ENCODE measurements at regions not wholly inside any gene's neighbourhood (a gene's known extent, or its start where the extent isn't known, plus 50 kb on each side); places are given as distances from the start of the nearest gene placed in this dataset.
"Not testable (repeated sequence)": the region's sequence is repeated elsewhere in the genome, so short reads cannot be mapped to it uniquely, and the experiment has no call there.

DNA sequence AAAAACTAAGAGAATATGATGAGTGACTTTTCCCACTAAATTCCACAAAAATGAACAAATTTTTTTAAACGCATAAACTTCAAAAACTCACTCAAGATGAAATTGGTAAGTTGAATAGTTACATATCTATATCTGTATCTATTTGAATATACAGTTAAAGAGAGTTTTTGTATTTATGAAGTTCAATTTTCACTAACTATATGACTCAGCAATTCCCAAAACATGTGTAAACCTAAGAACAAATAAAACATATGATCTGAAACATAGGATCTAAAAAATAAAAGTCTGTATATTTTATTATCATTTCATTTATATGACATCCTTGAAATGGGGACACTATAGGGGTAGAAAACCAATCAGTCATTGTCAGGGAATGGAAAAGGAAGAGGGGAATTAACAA lies 105.7 kb upstream of the SNX7 start:
- DNase-seq (ENCODE audit: low spot score in 2 of 2) = no peak
- H3K4me1 ChIP-seq = no peaks in the 10 kb centered on the region
- TF ChIP-seq, protein P1, sequence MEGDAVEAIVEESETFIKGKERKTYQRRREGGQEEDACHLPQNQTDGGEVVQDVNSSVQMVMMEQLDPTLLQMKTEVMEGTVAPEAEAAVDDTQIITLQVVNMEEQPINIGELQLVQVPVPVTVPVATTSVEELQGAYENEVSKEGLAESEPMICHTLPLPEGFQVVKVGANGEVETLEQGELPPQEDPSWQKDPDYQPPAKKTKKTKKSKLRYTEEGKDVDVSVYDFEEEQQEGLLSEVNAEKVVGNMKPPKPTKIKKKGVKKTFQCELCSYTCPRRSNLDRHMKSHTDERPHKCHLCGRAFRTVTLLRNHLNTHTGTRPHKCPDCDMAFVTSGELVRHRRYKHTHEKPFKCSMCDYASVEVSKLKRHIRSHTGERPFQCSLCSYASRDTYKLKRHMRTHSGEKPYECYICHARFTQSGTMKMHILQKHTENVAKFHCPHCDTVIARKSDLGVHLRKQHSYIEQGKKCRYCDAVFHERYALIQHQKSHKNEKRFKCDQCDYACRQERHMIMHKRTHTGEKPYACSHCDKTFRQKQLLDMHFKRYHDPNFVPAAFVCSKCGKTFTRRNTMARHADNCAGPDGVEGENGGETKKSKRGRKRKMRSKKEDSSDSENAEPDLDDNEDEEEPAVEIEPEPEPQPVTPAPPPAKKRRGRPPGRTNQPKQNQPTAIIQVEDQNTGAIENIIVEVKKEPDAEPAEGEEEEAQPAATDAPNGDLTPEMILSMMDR (IDR thresholded peaks at IDR 0.05) = no peak
- no peak for TF ChIP-seq POLR2AphosphoS5 (IDR thresholded peaks at IDR 0.05)
- H3K27ac ChIP-seq = no peak overlapping the region
- H3K27me3 ChIP-seq = no peaks in the 10 kb centered on the region
- H3K4me3 ChIP-seq = no peak overlapping the region
- no peaks in the 10 kb centered on the region for H3K9me3 ChIP-seq
- no peaks in the 10 kb centered on the region for H3K36me3 ChIP-seq
- intact Hi-C loops (cut with DNase I; ENCODE audit: low total_unique reads) = no loop called here

DNA sequence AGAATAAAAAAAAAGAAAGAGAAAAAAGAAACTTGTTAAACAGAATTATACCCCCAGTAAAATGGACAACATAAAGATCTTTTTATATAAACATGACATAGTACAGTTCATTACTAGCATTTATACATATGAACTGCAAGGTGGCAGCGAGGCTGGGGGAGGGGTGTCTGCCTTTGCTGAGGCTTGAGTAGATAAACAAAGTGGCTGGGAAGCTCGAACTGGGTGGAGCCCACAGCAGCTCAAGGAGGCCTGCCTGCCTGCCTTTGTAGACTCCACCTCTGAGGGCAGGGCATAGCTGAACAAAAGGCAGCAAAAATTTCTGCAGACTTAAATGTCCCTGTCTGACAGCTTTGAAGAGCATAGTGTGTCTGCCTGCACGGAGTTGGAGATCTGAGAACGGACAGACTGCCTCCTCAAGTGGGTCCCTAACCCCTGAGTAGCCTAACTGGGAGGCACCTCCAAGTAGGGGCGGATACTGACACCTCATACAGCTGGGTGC lies 108.9 kb upstream of the SNX7 start:
- H3K36me3 ChIP-seq; H3K27ac ChIP-seq; DNase-seq (ENCODE audit: low spot score in 2 of 2); H3K27me3 ChIP-seq; intact Hi-C loops (cut with DNase I; ENCODE audit: low total_unique reads); H3K4me3 ChIP-seq; H3K9me3 ChIP-seq; H3K4me1 ChIP-seq: not testable (repeated sequence)

DNA sequence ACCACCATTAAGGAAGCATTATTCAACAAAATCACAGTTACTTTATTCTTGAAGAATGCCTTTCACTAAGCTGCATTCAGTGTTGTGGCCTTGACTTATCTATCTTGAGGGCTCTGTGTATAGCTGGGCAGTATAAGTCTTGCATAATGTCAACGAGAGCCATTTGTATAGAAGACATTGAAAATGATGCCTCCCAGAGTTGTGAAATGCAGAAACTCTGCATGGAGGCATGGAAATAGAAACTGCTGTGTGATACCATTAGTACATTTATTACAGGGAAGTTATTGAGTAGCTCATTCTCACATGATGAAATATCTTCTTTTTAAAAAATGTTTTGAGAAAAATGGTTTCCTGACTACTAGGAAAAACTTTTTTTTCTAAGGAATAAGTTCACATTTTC lies 111.4 kb upstream of the SNX7 start:
- DNase-seq (ENCODE audit: low spot score in 2 of 2) = no peak
- H3K27me3 ChIP-seq = no peaks in the 10 kb centered on the region
- TF ChIP-seq, protein P1 (IDR thresholded peaks at IDR 0.05) = no peak
- no peak for TF ChIP-seq POLR2AphosphoS5 (IDR thresholded peaks at IDR 0.05)
- TF ChIP-seq POLR2A (IDR thresholded peaks at IDR 0.05) = no peak
- H3K4me3 ChIP-seq = no peak overlapping the region
- intact Hi-C loops (cut with DNase I; ENCODE audit: low total_unique reads) = no loop called here
- H3K4me1 ChIP-seq = no peaks in the 10 kb centered on the region
- H3K36me3 ChIP-seq = no peaks in the 10 kb centered on the region
- no peak overlapping the region for H3K27ac ChIP-seq
- H3K9me3 ChIP-seq = no peaks in the 10 kb centered on the region

DNA sequence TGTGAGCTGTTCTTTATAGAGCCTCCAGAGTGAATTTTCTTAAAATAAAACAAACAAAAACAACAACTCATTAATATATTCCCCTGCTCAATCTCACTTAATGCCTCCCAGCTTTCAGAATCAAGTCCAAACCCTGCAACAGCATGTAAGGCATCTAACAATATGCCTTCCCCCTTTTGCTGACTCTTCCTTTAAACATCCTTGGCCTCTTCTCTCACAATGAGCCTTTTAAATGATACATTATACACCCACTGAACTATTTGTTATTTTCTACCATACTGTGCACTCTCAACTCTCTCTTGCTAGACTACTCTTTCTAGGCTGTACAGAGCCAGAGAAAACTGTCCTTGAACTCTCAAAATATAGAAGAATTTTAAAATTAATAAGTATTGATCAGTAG lies 115.2 kb upstream of the SNX7 start:
- Histone ChIP-seq H3K4me1 (no peaks in the 10 kb centered on the region), H3K4me3 (no peak overlapping the region), H3K36me3 (no peaks in the 10 kb centered on the region), H3K27ac (no peak overlapping the region), H3K27me3 (no peaks in the 10 kb centered on the region), H3K9me3 (no peaks in the 10 kb centered on the region)
- TF ChIP-seq, protein P1 (IDR thresholded peaks at IDR 0.05) = no peak
- TF ChIP-seq POLR2AphosphoS5 (IDR thresholded peaks at IDR 0.05) (no peak), POLR2A (IDR thresholded peaks at IDR 0.05) (no peak)
- DNase-seq (ENCODE audit: low spot score in 2 of 2) = no peak
- intact Hi-C loops (cut with DNase I; ENCODE audit: low total_unique reads) = no loop called here

DNA sequence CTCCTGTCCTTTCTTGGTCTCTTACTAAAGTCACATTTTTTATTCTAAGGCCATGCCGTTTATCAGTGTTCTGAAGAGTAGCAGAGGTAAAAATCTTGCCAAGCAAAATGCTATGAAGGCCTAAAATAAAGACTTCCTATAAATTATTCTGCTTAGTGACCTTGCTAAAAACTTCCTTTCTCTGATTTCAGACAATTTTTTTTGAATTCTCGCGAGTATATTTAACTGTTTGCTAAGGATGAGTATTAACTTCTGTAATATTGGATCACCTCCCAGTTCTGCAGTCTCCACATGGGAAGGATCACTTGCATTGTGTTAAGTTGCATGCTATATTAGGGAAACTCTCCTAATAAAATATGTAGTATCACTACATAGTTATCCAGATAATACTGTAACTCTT lies 123.4 kb upstream of the SNX7 start:
- no peak for TF ChIP-seq POLR2AphosphoS5 (IDR thresholded peaks at IDR 0.05)
- no peak for TF ChIP-seq POLR2A (IDR thresholded peaks at IDR 0.05)
- TF ChIP-seq, protein P1 (IDR thresholded peaks at IDR 0.05) = no peak

DNA sequence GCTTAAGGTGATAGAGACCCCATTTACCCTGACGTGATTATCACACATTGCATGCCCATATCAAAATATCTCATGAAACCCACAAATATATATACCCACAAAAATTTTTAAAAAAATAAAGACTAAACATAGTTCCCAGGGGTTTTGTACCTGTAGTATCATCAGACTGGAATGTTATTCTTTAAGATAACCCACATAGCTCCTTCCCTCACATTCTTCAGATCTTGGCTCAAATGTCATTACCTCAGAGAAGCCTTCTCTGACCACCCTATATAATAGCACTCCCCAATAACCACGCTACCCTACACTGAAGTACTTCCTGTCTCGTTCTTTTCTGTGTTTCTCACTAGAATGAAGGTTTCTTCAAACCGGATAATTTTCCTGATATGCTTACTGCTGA lies 138.3 kb upstream of the SNX7 start:
- Histone ChIP-seq H3K4me3 (no peak overlapping the region), H3K36me3 (no peaks in the 10 kb centered on the region), H3K27me3 (no peaks in the 10 kb centered on the region), H3K27ac (no peak overlapping the region), H3K4me1 (no peaks in the 10 kb centered on the region), H3K9me3 (peaks cover 0 to 13% of the 10 kb centered on the region in 2 donors)
- TF ChIP-seq, protein P1 (IDR thresholded peaks at IDR 0.05) = no peak
- TF ChIP-seq POLR2A (IDR thresholded peaks at IDR 0.05) = no peak
- TF ChIP-seq POLR2AphosphoS5 (IDR thresholded peaks at IDR 0.05) = no peak
- intact Hi-C loops (cut with DNase I; ENCODE audit: low total_unique reads) = loop anchor here (10.0 kb wide), 1 partner anchor 1192 kb away; no protein-coding TSS in a partner anchor
- DNase-seq (ENCODE audit: low spot score in 2 of 2) = no peak

More for the DNA sequence above, 123.4 kb upstream of the SNX7 start:
- H3K4me3 ChIP-seq = no peak overlapping the region
- H3K4me1 ChIP-seq = no peaks in the 10 kb centered on the region
- no peaks in the 10 kb centered on the region for H3K27me3 ChIP-seq
- intact Hi-C loops (cut with DNase I; ENCODE audit: low total_unique reads) = no loop called here
- DNase-seq (ENCODE audit: low spot score in 2 of 2) = no peak
- no peaks in the 10 kb centered on the region for H3K36me3 ChIP-seq
- no peaks in the 10 kb centered on the region for H3K9me3 ChIP-seq
- no peak overlapping the region for H3K27ac ChIP-seq
